ENCODE measurements at regions not wholly inside any gene's neighbourhood (a gene's known extent, or its start where the extent isn't known, plus 50 kb on each side); places are given as distances from the start of the nearest gene placed in this dataset.
A peak's percentile ranks its signal among the peaks of the same experiment; 100 is the strongest.

GRCh38 chr6:95135182-95135581, 442.2 kb upstream of the MANEA start:
- Histone ChIP-seq H3K18ac (ENCODE audit: low read length) (no peak overlapping the region), H3K36me3 (ENCODE audit: control insufficient read depth in 1 of 2, insufficient read depth in 2 of 2, low read length in 2 of 2) (no peaks in the 10 kb centered on the region), H4K8ac (ENCODE audit: low read depth, low read length) (no peak overlapping the region), H2BK120ac (ENCODE audit: insufficient read depth, low read length, poor library complexity) (no peak overlapping the region), H3K4ac (ENCODE audit: low read depth, low read length) (no peak overlapping the region), H4K12ac (ENCODE audit: low read depth, low read length) (no peak overlapping the region), H3K23ac (ENCODE audit: low read length) (no peak overlapping the region), H3K4me1 (ENCODE audit: control insufficient read depth in 1 of 2, insufficient read depth in 2 of 2, low read length in 2 of 2) (no peaks in the 10 kb centered on the region), H4K91ac (ENCODE audit: low read depth, low read length) (no peak overlapping the region), H2AFZ (ENCODE audit: insufficient read depth, low read length, poor library complexity) (no peak overlapping the region), H3K27ac (ENCODE audit: low read depth, low read length) (no peak overlapping the region), H2AK5ac (ENCODE audit: low read length) (no peak overlapping the region), H3K4me3 (ENCODE audit: low read depth, low read length) (no peak overlapping the region), H3K27me3 (ENCODE audit: insufficient read depth, low read length) (no peaks in the 10 kb centered on the region), H3K4me2 (ENCODE audit: low read length) (no peak overlapping the region), H3K9ac (ENCODE audit: low read length) (no peak overlapping the region), H3K79me2 (ENCODE audit: control insufficient read depth, insufficient read depth, low read length, poor library complexity) (no peaks in the 10 kb centered on the region), H3K9me3 (ENCODE audit: insufficient read depth, low read depth, low read length) (no peaks in the 10 kb centered on the region), H2BK12ac (ENCODE audit: low read length) (no peak overlapping the region), H3K14ac (ENCODE audit: low read length) (no peak overlapping the region), H3K79me1 (ENCODE audit: low read length) (no peaks in the 10 kb centered on the region), H2BK5ac (ENCODE audit: low read depth, low read length, poor library complexity) (no peak overlapping the region)
- no CpG with 5 or more reads among the region's 1 CpG for WGBS (ENCODE audit: extremely low coverage, insufficient coverage, insufficient read length)
- DNase-seq = no peak

GRCh38 chr6:95142101-95142500, 435.2 kb upstream of the MANEA start:
- Histone ChIP-seq H3K4me1 (ENCODE audit: control insufficient read depth in 1 of 2, insufficient read depth in 2 of 2, low read length in 2 of 2) (no peaks in the 10 kb centered on the region), H2AFZ (ENCODE audit: insufficient read depth, low read length, poor library complexity) (no peak overlapping the region), H3K14ac (ENCODE audit: low read length) (no peak overlapping the region), H2BK12ac (ENCODE audit: low read length) (no peak overlapping the region), H3K79me2 (ENCODE audit: control insufficient read depth, insufficient read depth, low read length, poor library complexity) (no peaks in the 10 kb centered on the region), H4K91ac (ENCODE audit: low read depth, low read length) (no peak overlapping the region), H4K8ac (ENCODE audit: low read depth, low read length) (no peak overlapping the region), H2BK120ac (ENCODE audit: insufficient read depth, low read length, poor library complexity) (no peak overlapping the region), H3K4me2 (ENCODE audit: low read length) (no peak overlapping the region), H4K12ac (ENCODE audit: low read depth, low read length) (no peak overlapping the region), H3K9ac (ENCODE audit: low read length) (no peak overlapping the region), H3K23ac (ENCODE audit: low read length) (no peak overlapping the region), H3K4ac (ENCODE audit: low read depth, low read length) (no peak overlapping the region), H3K27ac (ENCODE audit: low read depth, low read length) (no peak overlapping the region), H3K18ac (ENCODE audit: low read length) (no peak overlapping the region), H2BK5ac (ENCODE audit: low read depth, low read length, poor library complexity) (no peak overlapping the region), H3K27me3 (ENCODE audit: insufficient read depth, low read length) (no peaks in the 10 kb centered on the region), H3K9me3 (ENCODE audit: insufficient read depth, low read depth, low read length) (no peaks in the 10 kb centered on the region), H3K36me3 (ENCODE audit: control insufficient read depth in 1 of 2, insufficient read depth in 2 of 2, low read length in 2 of 2) (no peaks in the 10 kb centered on the region), H3K4me3 (ENCODE audit: low read depth, low read length) (no peak overlapping the region), H2AK5ac (ENCODE audit: low read length) (no peak overlapping the region), H3K79me1 (ENCODE audit: low read length) (no peaks in the 10 kb centered on the region)
- no CpG with 5 or more reads among the region's 2 CpGs for WGBS (ENCODE audit: extremely low coverage, insufficient coverage, insufficient read length)
- no peak for DNase-seq

GRCh38 chr6:95142661-95143335, 434.5 kb upstream of the MANEA start:
- Histone ChIP-seq H3K79me1 (ENCODE audit: low read length) (no peaks in the 10 kb centered on the region), H4K91ac (ENCODE audit: low read depth, low read length) (no peak overlapping the region)

GRCh38 chr6:95143408-95144180, 433.7 kb upstream of the MANEA start:
- DNase-seq = peak in 1 of 2 donors; percentile 22
- Histone ChIP-seq H2BK12ac (ENCODE audit: low read length) (no peak overlapping the region), H3K4me1 (ENCODE audit: control insufficient read depth in 1 of 2, insufficient read depth in 2 of 2, low read length in 2 of 2) (no peaks in the 10 kb centered on the region), H3K18ac (ENCODE audit: low read length) (no peak overlapping the region), H3K14ac (ENCODE audit: low read length) (no peak overlapping the region), H3K36me3 (ENCODE audit: control insufficient read depth in 1 of 2, insufficient read depth in 2 of 2, low read length in 2 of 2) (no peaks in the 10 kb centered on the region), H3K4ac (ENCODE audit: low read depth, low read length) (no peak overlapping the region), H4K12ac (ENCODE audit: low read depth, low read length) (no peak overlapping the region), H3K79me1 (ENCODE audit: low read length) (no peaks in the 10 kb centered on the region), H3K27me3 (ENCODE audit: insufficient read depth, low read length) (no peaks in the 10 kb centered on the region), H2BK120ac (ENCODE audit: insufficient read depth, low read length, poor library complexity) (no peak overlapping the region), H2AK5ac (ENCODE audit: low read length) (no peak overlapping the region), H4K91ac (ENCODE audit: low read depth, low read length) (no peak overlapping the region), H3K9ac (ENCODE audit: low read length) (no peak overlapping the region), H3K4me2 (ENCODE audit: low read length) (no peak overlapping the region), H3K79me2 (ENCODE audit: control insufficient read depth, insufficient read depth, low read length, poor library complexity) (no peaks in the 10 kb centered on the region), H3K23ac (ENCODE audit: low read length) (no peak overlapping the region), H4K8ac (ENCODE audit: low read depth, low read length) (no peak overlapping the region), H3K27ac (ENCODE audit: low read depth, low read length) (no peak overlapping the region), H3K9me3 (ENCODE audit: insufficient read depth, low read depth, low read length) (no peaks in the 10 kb centered on the region), H2BK5ac (ENCODE audit: low read depth, low read length, poor library complexity) (no peak overlapping the region), H3K4me3 (ENCODE audit: low read depth, low read length) (no peak overlapping the region), H2AFZ (ENCODE audit: insufficient read depth, low read length, poor library complexity) (no peak overlapping the region)
- WGBS (ENCODE audit: extremely low coverage, insufficient coverage, insufficient read length) = no CpG with 5 or more reads among the region's 5 CpGs

More at GRCh38 chr6:95142661-95143335, 434.5 kb upstream of the MANEA start:
- H3K4me3 ChIP-seq (ENCODE audit: low read depth, low read length) = no peak overlapping the region
- H2BK120ac ChIP-seq (ENCODE audit: insufficient read depth, low read length, poor library complexity) = no peak overlapping the region
- H4K12ac ChIP-seq (ENCODE audit: low read depth, low read length) = no peak overlapping the region
- peak in 1 of 2 donors; percentile 45 for DNase-seq
- no CpG with 5 or more reads among the region's 1 CpG for WGBS (ENCODE audit: extremely low coverage, insufficient coverage, insufficient read length)
- no peaks in the 10 kb centered on the region for H3K9me3 ChIP-seq (ENCODE audit: insufficient read depth, low read depth, low read length)
- no peak overlapping the region for H4K8ac ChIP-seq (ENCODE audit: low read depth, low read length)
- H3K23ac ChIP-seq (ENCODE audit: low read length) = no peak overlapping the region
- no peak overlapping the region for H2AFZ ChIP-seq (ENCODE audit: insufficient read depth, low read length, poor library complexity)
- no peak overlapping the region for H2BK5ac ChIP-seq (ENCODE audit: low read depth, low read length, poor library complexity)
- no peak overlapping the region for H3K4ac ChIP-seq (ENCODE audit: low read depth, low read length)
- no peak overlapping the region for H3K4me2 ChIP-seq (ENCODE audit: low read length)
- H3K18ac ChIP-seq (ENCODE audit: low read length) = no peak overlapping the region
- no peak overlapping the region for H3K14ac ChIP-seq (ENCODE audit: low read length)
- no peaks in the 10 kb centered on the region for H3K4me1 ChIP-seq (ENCODE audit: control insufficient read depth in 1 of 2, insufficient read depth in 2 of 2, low read length in 2 of 2)
- H2AK5ac ChIP-seq (ENCODE audit: low read length) = no peak overlapping the region
- H3K27me3 ChIP-seq (ENCODE audit: insufficient read depth, low read length) = no peaks in the 10 kb centered on the region
- no peak overlapping the region for H3K27ac ChIP-seq (ENCODE audit: low read depth, low read length)
- no peak overlapping the region for H3K9ac ChIP-seq (ENCODE audit: low read length)
- H3K79me2 ChIP-seq (ENCODE audit: control insufficient read depth, insufficient read depth, low read length, poor library complexity) = no peaks in the 10 kb centered on the region
- no peak overlapping the region for H2BK12ac ChIP-seq (ENCODE audit: low read length)
- H3K36me3 ChIP-seq (ENCODE audit: control insufficient read depth in 1 of 2, insufficient read depth in 2 of 2, low read length in 2 of 2) = no peaks in the 10 kb centered on the region

All from trophoblast cell (in vitro differentiated cells and primary cell).